ENCODE measurements at regions not wholly inside any gene's neighbourhood (a gene's known extent, or its start where the extent isn't known, plus 50 kb on each side); places are given as distances from the start of the nearest gene placed in this dataset.

DNA sequence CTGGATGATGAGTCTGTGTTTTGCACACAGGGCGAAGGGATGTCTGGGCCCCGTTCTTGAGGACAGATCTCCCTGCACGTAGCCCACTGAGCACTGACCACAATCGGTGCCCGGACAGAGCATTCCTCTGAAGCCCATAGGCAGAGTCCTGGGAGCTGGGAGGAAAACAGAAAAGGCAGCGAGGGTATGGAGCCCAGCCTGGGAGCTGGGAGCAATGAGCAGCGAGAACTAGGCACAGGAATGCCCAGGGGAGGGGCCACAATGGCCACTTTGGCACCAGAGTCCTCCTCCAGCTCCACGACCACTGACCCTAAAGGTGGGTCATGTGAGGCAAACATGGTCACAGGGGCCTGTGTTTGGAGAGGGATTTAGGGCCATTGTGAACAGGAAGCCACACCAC lies 333.9 kb downstream of the EIPR1 start:
- Mint-ChIP-seq H3K4me3 (no peak overlapping the region), H3K9me3 (peaks cover 5% of the 10 kb centered on the region), H3K4me1 (peaks cover 18% of the 10 kb centered on the region), H3K27ac (no peak overlapping the region), H3K27me3 (ENCODE audit: low read depth) (peaks cover 2% of the 10 kb centered on the region), H3K36me3 (no peaks in the 10 kb centered on the region)
- DNase-seq (ENCODE audit: low spot score in 2 of 2, unreplicated experiment in 2 of 2) = no peak
- TF ChIP-seq, protein P1, sequence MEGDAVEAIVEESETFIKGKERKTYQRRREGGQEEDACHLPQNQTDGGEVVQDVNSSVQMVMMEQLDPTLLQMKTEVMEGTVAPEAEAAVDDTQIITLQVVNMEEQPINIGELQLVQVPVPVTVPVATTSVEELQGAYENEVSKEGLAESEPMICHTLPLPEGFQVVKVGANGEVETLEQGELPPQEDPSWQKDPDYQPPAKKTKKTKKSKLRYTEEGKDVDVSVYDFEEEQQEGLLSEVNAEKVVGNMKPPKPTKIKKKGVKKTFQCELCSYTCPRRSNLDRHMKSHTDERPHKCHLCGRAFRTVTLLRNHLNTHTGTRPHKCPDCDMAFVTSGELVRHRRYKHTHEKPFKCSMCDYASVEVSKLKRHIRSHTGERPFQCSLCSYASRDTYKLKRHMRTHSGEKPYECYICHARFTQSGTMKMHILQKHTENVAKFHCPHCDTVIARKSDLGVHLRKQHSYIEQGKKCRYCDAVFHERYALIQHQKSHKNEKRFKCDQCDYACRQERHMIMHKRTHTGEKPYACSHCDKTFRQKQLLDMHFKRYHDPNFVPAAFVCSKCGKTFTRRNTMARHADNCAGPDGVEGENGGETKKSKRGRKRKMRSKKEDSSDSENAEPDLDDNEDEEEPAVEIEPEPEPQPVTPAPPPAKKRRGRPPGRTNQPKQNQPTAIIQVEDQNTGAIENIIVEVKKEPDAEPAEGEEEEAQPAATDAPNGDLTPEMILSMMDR (IDR thresholded peaks at IDR 0.05; ENCODE audit: unreplicated experiment) = no peak

DNA sequence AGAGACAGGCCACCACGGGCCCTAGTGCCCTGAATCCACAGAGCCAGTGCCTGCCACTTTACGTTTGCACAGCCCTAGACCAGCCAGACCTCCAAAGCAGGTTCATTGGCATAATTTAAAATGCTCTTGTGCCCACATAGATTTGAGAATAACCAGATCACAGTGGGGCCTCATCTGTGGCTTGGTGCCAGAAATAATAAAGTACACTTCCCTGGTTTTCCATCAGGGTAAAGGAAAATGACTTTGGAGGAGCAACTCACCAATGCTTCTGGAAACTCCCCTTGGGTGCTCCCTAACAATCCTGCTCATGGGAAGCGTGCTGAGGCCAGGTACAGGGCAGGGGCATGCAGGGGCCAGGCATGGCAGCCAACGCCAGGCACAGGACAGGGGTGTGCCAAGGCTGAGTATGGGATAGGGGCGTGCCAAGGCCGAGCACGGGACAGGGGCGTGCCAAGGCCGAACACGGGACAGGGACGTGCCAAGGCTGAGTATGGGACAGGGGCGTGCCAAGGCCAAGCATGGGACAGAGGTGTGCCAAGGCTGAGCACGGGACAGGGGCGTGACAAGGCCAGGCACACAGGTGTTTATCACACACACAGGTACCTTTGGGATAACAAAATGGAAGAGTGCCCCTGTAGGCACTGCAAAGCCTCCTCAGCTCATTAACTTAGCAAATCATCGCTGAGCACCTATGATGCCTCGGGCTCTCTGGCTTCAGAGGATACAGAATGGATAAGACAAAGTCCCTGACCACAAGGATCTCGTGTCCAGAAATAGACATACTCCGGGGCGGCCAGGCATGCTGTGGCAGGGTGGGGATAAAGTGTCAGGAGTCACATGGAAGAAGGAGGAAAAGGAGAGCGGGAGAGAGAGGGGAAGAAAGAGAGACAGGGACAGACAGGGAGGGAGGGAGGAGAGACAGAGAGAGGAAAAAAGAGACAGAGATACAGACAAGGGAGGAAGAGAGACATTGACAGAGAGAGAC lies 334.7 kb downstream of the EIPR1 start:
- Mint-ChIP-seq H3K4me3 (no peak overlapping the region), H3K27ac (no peak overlapping the region), H3K36me3 (no peaks in the 10 kb centered on the region), H3K27me3 (ENCODE audit: low read depth) (peaks cover 2% of the 10 kb centered on the region), H3K9me3 (peaks cover 5% of the 10 kb centered on the region), H3K4me1 (peaks cover 18% of the 10 kb centered on the region)
- TF ChIP-seq, protein P1 (IDR thresholded peaks at IDR 0.05; ENCODE audit: unreplicated experiment) = no peak
- DNase-seq (ENCODE audit: low spot score in 2 of 2, unreplicated experiment in 2 of 2) = no peak

DNA sequence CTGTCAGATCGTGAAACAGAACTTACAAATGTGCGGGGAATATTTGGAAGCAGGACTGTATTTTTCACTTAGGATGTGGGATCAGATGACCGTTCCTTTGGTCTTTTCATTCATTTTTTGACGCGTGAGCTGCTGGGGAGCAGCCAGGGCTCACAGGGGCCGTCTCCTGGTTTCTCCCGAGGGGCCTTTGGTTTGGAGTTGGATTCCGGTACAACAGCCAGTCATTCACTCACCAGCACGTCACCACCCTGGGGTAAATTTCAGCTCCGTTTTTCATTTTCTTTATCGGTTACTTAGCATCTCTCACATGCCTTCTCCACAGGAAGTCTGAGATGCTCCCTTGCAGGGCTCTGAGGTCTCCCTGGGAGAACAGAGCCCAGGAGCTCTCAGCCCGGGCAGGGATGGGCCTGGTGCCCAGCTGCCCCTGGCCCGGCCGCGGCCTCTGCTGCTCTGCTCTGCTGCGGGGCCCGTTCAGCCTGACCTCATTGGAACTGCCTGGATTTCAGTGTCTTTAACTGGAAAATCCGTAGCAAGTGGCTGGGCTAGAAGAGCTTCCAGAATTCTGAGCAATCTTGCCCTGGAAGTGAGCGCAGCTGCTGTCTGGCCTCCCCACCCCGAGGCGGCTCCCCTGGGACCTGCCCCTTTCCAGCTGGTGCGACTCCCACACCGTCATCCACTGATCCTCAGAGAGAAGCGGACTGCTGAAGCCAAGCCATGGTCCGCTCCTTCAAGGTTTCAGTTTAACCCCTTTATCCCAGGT lies 335.6 kb downstream of the EIPR1 start:
- peaks cover 18% of the 10 kb centered on the region for H3K4me1 Mint-ChIP-seq
- H3K9me3 Mint-ChIP-seq = peaks cover 5% of the 10 kb centered on the region
- H3K4me3 Mint-ChIP-seq = no peak overlapping the region
- peaks cover 2% of the 10 kb centered on the region for H3K27me3 Mint-ChIP-seq (ENCODE audit: low read depth)
- no peaks in the 10 kb centered on the region for H3K36me3 Mint-ChIP-seq
- no peak for DNase-seq (ENCODE audit: low spot score in 2 of 2, unreplicated experiment in 2 of 2)
- TF ChIP-seq, protein P1 (IDR thresholded peaks at IDR 0.05; ENCODE audit: unreplicated experiment) = no peak
- H3K27ac Mint-ChIP-seq = no peak overlapping the region

DNA sequence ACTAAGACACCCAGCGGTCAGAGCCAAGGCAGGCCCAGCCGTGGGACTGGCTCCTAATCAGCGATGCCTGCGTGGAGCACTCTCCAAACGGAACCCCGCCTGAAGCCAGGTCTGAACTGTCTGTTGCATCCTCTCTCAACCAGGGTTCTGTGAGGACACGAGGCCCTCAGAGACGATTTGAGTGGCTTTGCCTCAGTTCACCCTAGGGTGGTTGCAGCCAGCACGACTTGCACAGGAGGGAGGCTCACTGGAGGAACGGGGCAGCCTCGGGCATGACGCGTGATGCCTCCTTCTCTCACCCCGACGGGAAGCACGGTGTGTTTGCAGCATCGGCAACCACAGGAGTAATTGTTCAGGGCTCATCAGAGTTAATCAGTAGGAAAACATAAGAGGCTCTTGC lies 336.4 kb downstream of the EIPR1 start:
- H3K9me3 Mint-ChIP-seq = peaks cover 5% of the 10 kb centered on the region
- no peak overlapping the region for H3K4me3 Mint-ChIP-seq
- H3K4me1 Mint-ChIP-seq = peaks cover 18% of the 10 kb centered on the region
- TF ChIP-seq, protein P1 (IDR thresholded peaks at IDR 0.05; ENCODE audit: unreplicated experiment) = no peak
- H3K36me3 Mint-ChIP-seq = no peaks in the 10 kb centered on the region
- no peak for DNase-seq (ENCODE audit: low spot score in 2 of 2, unreplicated experiment in 2 of 2)
- peaks cover 2% of the 10 kb centered on the region for H3K27me3 Mint-ChIP-seq (ENCODE audit: low read depth)
- no peak overlapping the region for H3K27ac Mint-ChIP-seq

DNA sequence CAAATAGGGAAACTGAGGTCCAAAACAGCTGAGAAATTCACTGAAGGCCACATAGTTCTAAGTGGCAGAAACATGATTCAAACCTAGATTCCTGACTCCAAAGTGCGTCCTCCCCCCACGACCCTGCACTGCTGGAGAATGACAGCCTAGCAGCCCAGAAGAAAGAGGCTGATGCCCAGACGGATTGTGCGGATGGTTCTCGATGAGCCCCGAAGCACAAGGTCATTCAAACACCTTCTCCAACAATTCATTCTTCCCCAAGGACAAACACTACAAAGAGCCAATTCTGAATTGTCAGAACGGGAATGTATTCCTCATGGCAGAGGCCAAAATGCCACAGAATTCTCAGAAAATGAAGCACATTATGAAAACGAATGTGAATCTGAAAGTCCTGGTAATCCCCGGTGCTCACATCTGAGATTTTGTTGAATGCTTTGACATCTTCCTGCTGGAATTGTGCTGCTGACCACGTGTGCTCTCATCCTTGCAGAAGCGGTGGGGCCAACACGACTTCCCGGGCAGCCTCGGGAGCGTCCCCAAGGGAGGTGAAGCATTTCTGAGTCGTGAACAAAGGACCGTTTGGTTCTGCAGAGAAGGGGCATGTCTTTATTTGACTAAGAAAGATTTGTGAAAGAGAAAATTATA lies 337.0 kb downstream of the EIPR1 start:
- H3K4me3 Mint-ChIP-seq = no peak overlapping the region
- TF ChIP-seq, protein P1 (IDR thresholded peaks at IDR 0.05; ENCODE audit: unreplicated experiment) = no peak
- peaks cover 18% of the 10 kb centered on the region for H3K4me1 Mint-ChIP-seq
- H3K27me3 Mint-ChIP-seq (ENCODE audit: low read depth) = peaks cover 2% of the 10 kb centered on the region
- H3K36me3 Mint-ChIP-seq = no peaks in the 10 kb centered on the region
- H3K27ac Mint-ChIP-seq = no peak overlapping the region
- no peak for DNase-seq (ENCODE audit: low spot score in 2 of 2, unreplicated experiment in 2 of 2)
- peaks cover 5% of the 10 kb centered on the region for H3K9me3 Mint-ChIP-seq

Measured in mesothelial cell of epicardium (in vitro differentiated cells).